Panc1 (cell line): ENCODE measurements at regions not wholly inside any gene's neighbourhood (a gene's known extent, or its start where the extent isn't known, plus 50 kb on each side); places are given as distances from the start of the nearest gene placed in this dataset.

ENCODE experiments used
- ATAC-seq: fragments of 200-7000 bp; cut with Tn5 transposase; 2 replicates; pipeline ENCODE4 v1.9.1; 2020; ENCODE audit warnings: mild to moderate bottlenecking, moderate library complexity
- BruUV-seq: library from RNA; stranded (reverse); fragments of 400-500 nt; replicated peaks from 2 replicates; lab custom pipeline; 2021; lab: Mats Ljungman, UMichigan
- CTCF ChIA-PET: fragments of 300-600 bp; sonication (Branson Sonifier 250); formaldehyde crosslinking; loops from one replicate; lab custom pipeline; 2022; ENCODE audit warnings: antibody characterized with exemption; lab: Charles Lee
- POLR2A ChIA-PET: fragments of 300-600 bp; sonication (Branson Sonifier 250); formaldehyde crosslinking; loops from one replicate; lab custom pipeline; 2022; ENCODE audit warnings: antibody characterized with exemption; lab: Charles Lee
- DNase-seq: peaks from one replicate; pipeline ENCODE4 v3.0.0-alpha.2; 2010; ENCODE audit warnings: low read depth, low spot score
- H3K27ac ChIP-seq: 2 replicates; pipeline ENCODE4 v1.5.1; 2011; ENCODE audit warnings: mild to moderate bottlenecking, low read length, inconsistent platforms
- H3K27me3 ChIP-seq: fragments of 200-500 bp; sonication (Bioruptor generic); 2 replicates; pipeline ENCODE4 v1.6.0; 2014; ENCODE audit warnings: low read length, inconsistent platforms; ENCODE audit not compliant: control insufficient read depth, insufficient read depth
- H3K36me3 ChIP-seq: fragments of 200-500 bp; sonication (Bioruptor generic); 2 replicates; pipeline ENCODE4 v1.5.1; 2014; ENCODE audit warnings: inconsistent platforms, mild to moderate bottlenecking, low read length, moderate library complexity; ENCODE audit not compliant: control insufficient read depth, insufficient read depth
- H3K4me1 ChIP-seq: 2 replicates; pipeline ENCODE4 v1.5.1; 2011; ENCODE audit warnings: inconsistent platforms, mild to moderate bottlenecking, low read length, moderate library complexity; ENCODE audit not compliant: control insufficient read depth, insufficient read depth
- H3K4me3 ChIP-seq, 2 experiments: 2 replicates each; pipeline ENCODE4 v1.5.1; 2011 to 2012; ENCODE audit warnings: low read depth in 2 of 2, low read length in 2 of 2, mild to moderate bottlenecking in 2 of 2, inconsistent platforms in 1 of 2, moderate library complexity in 1 of 2
- H3K9me3 ChIP-seq: fragments of 200-500 bp; sonication (Bioruptor generic); 2 replicates; pipeline ENCODE4 v1.5.1; 2014; ENCODE audit warnings: low read depth, mild to moderate bottlenecking, inconsistent platforms, low read length, moderate library complexity; ENCODE audit not compliant: control insufficient read depth, insufficient read depth
- POLR2AphosphoS5 ChIP-seq: IDR thresholded peaks from 2 replicates; pipeline ENCODE4 v1.6.1; 2012; ENCODE audit warnings: mild to moderate bottlenecking, low read depth, low read length, moderate library complexity
- SIN3A ChIP-seq: IDR thresholded peaks from 2 replicates; pipeline ENCODE4 v1.6.1; 2012; ENCODE audit warnings: low read depth, mild to moderate bottlenecking, low read length, moderate library complexity, borderline replicate concordance; ENCODE audit not compliant: insufficient read depth
- TCF7L2 ChIP-seq: IDR thresholded peaks from 2 replicates; pipeline ENCODE4 v1.6.1; 2011; ENCODE audit warnings: mild to moderate bottlenecking, low read depth, low read length, inconsistent platforms
- in situ Hi-C: cut with HindIII; loops from 2 replicates; pipeline ENCODE4 v1.10.0; 2016; ENCODE audit warnings: low sequenced_read_pairs, low pct_unique_long_range_greater_than_20kb
- intact Hi-C: fragments of 100-400 bp; cut with micrococcal nuclease; formaldehyde crosslinking; loops from one replicate; pipeline ENCODE4 v1.10.0; 2022; ENCODE audit not compliant: unreplicated experiment
- TF ChIP-seq, protein P1 (sequence below), 2 experiments: IDR thresholded peaks; 2 replicates each; pipeline ENCODE4 v1.6.1; 2011 to 2012; ENCODE audit warnings: low read depth in 2 of 2, control low read depth in 1 of 2, low read length in 1 of 2, mild to moderate bottlenecking in 1 of 2, moderate library complexity in 1 of 2; ENCODE audit not compliant: insufficient read depth in 1 of 2
- TF ChIP-seq, protein P2 (sequence below): fragments of 450-650 bp; IDR thresholded peaks from 2 replicates; pipeline ENCODE4 v1.5.1; 2017; ENCODE audit warnings: mild to moderate bottlenecking

DNA sequence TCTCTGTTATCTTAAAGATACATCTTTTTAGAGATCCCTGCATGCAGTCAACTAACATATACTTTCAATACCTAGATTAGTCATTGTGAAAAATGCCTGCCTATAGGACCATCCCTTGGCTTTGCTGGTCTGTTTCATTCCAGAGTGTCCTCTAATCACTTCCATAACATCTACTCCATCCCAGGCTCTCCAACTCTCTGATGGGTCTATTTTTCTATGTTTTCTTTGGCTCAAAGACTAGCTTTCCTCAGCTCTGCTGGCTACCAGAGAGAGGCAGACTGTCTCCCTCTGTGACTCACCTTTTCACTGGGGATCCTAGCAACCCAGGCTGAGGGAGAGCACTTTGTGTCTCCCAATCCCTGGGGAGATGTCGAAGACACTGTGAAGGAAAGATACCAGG is 547.7 kb upstream of the MCTP2 start:
- H3K4me1 ChIP-seq, result no peaks in the 10 kb centered on the region
- H3K36me3 ChIP-seq, result no peaks in the 10 kb centered on the region
- H3K4me3 ChIP-seq, result no peak overlapping the region
- TF ChIP-seq SIN3A (no peak), TCF7L2 (no peak)
- TF ChIP-seq, protein P1, sequence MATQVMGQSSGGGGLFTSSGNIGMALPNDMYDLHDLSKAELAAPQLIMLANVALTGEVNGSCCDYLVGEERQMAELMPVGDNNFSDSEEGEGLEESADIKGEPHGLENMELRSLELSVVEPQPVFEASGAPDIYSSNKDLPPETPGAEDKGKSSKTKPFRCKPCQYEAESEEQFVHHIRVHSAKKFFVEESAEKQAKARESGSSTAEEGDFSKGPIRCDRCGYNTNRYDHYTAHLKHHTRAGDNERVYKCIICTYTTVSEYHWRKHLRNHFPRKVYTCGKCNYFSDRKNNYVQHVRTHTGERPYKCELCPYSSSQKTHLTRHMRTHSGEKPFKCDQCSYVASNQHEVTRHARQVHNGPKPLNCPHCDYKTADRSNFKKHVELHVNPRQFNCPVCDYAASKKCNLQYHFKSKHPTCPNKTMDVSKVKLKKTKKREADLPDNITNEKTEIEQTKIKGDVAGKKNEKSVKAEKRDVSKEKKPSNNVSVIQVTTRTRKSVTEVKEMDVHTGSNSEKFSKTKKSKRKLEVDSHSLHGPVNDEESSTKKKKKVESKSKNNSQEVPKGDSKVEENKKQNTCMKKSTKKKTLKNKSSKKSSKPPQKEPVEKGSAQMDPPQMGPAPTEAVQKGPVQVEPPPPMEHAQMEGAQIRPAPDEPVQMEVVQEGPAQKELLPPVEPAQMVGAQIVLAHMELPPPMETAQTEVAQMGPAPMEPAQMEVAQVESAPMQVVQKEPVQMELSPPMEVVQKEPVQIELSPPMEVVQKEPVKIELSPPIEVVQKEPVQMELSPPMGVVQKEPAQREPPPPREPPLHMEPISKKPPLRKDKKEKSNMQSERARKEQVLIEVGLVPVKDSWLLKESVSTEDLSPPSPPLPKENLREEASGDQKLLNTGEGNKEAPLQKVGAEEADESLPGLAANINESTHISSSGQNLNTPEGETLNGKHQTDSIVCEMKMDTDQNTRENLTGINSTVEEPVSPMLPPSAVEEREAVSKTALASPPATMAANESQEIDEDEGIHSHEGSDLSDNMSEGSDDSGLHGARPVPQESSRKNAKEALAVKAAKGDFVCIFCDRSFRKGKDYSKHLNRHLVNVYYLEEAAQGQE (IDR thresholded peaks at IDR 0.05; ENCODE audit: insufficient read depth in 1 of 2, low read depth in 2 of 2, low read length in 1 of 2), result no peak
- BruUV-seq, result no TSS peak
- CTCF ChIA-PET, result no interaction called here
- no peak for DNase-seq
- no peaks in the 10 kb centered on the region for H3K27me3 ChIP-seq
- in situ Hi-C loops (no loop called here), intact Hi-C loops (no loop called here)
- H3K9me3 ChIP-seq, result no peaks in the 10 kb centered on the region
- H3K27ac ChIP-seq, result no peak overlapping the region
- ATAC-seq, result no peak
- POLR2A ChIA-PET, result no interaction called here

DNA sequence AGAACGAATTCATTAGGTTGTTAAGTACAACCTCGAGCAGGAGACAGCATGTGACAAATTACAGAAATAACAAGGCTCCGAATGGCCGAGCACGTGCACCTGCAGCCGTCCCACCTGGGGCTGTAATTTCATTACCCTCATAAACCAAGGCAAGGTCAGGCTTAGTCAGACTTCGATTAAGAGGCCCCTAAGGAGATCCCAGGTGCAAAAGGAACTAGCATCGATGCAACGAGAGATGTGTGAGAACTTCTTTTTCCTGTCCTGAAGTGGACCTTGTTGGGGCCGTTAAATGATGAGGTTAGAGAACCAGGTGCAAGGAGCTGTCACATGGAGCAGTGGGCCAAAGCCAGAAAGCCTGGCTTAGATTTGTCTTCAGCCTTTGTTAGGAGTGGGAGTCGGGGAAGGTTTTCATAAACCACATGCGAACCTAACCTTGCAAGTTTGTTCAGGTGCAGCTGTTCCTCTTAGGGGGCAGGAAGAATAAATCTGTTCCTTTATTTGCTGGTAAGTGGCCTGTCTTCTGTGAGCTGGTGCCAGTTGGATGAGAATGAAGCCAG is 559.9 kb upstream of the MCTP2 start:
- CTCF ChIA-PET, result no interaction called here
- BruUV-seq, result no TSS peak
- ATAC-seq (no peak), DNase-seq (no peak)
- Histone ChIP-seq H3K27me3 (no peaks in the 10 kb centered on the region), H3K36me3 (no peaks in the 10 kb centered on the region), H3K4me3 (no peak overlapping the region), H3K9me3 (no peaks in the 10 kb centered on the region; the same call in 1 of the 2 replicates), H3K27ac (no peak overlapping the region), H3K4me1 (no peaks in the 10 kb centered on the region)
- TF ChIP-seq, protein P1 (IDR thresholded peaks at IDR 0.05; ENCODE audit: insufficient read depth in 1 of 2, low read depth in 2 of 2, low read length in 1 of 2), result no peak
- no peak for TF ChIP-seq SIN3A
- TF ChIP-seq, protein P2, sequence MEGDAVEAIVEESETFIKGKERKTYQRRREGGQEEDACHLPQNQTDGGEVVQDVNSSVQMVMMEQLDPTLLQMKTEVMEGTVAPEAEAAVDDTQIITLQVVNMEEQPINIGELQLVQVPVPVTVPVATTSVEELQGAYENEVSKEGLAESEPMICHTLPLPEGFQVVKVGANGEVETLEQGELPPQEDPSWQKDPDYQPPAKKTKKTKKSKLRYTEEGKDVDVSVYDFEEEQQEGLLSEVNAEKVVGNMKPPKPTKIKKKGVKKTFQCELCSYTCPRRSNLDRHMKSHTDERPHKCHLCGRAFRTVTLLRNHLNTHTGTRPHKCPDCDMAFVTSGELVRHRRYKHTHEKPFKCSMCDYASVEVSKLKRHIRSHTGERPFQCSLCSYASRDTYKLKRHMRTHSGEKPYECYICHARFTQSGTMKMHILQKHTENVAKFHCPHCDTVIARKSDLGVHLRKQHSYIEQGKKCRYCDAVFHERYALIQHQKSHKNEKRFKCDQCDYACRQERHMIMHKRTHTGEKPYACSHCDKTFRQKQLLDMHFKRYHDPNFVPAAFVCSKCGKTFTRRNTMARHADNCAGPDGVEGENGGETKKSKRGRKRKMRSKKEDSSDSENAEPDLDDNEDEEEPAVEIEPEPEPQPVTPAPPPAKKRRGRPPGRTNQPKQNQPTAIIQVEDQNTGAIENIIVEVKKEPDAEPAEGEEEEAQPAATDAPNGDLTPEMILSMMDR, result no peak
- TF ChIP-seq TCF7L2, result no peak
- TF ChIP-seq POLR2AphosphoS5, result no peak
- intact Hi-C loops, result no loop called here
- POLR2A ChIA-PET, result no interaction called here
- in situ Hi-C loops, result no loop called here
